GM12878 (cell line): ENCODE measurements at regions not wholly inside any gene's neighbourhood (a gene's known extent, or its start where the extent isn't known, plus 50 kb on each side); places are given as distances from the start of the nearest gene placed in this dataset.

ENCODE experiments used
- ATAC-seq: fragments of 200-7000 bp; cut with Tn5 transposase; 3 replicates; pipeline ENCODE4 v1.9.1; 2020; ENCODE audit warnings: mild to moderate bottlenecking, moderate library complexity
- BruUV-seq: library from RNA; stranded (reverse); fragments of 400-500 nt; replicated peaks from 2 replicates; lab custom pipeline; 2021; lab: Mats Ljungman, UMichigan
- CTCF ChIA-PET: fragments of 300-600 bp; sonication (Branson Sonifier 250); formaldehyde crosslinking; extraction: SDS; loops from one replicate; lab custom pipeline; 2021; ENCODE audit warnings: inconsistent platforms; lab: Yijun Ruan, JAX
- POLR2A ChIA-PET: fragments of 350-600 bp; formaldehyde crosslinking; extraction: SDS; loops from one replicate; lab custom pipeline; 2021; ENCODE audit warnings: inconsistent platforms; lab: Charles Lee
- RAD21 ChIA-PET: fragments of 300-600 bp; sonication (Branson Sonifier 250); formaldehyde crosslinking; loops from one replicate; lab custom pipeline; 2023; ENCODE audit warnings: antibody characterized with exemption; ENCODE audit not compliant: unreplicated experiment; lab: Charles Lee
- SMC1A ChIA-PET: fragments of 300-600 bp; sonication (Branson Sonifier 250); formaldehyde crosslinking; loops from one replicate; lab custom pipeline; 2023; ENCODE audit not compliant: unreplicated experiment, uncharacterized antibody; lab: Charles Lee
- DNase-seq: peaks from one replicate; pipeline ENCODE4 v3.0.0-alpha.2; 2011; ENCODE audit warnings: low read depth, low spot score
- FAIRE-seq: peaks from 3 replicates; lab custom pipeline; 2011; peaks lifted over from hg19 to GRCh38; lab: Jason Lieb, UNC
- H2AFZ ChIP-seq: 2 replicates; pipeline ENCODE4 v1.6.0; 2011; ENCODE audit warnings: low read depth, low read length, control low read depth; ENCODE audit not compliant: control insufficient read depth
- H3K27ac ChIP-seq: 2 replicates; pipeline ENCODE4 v1.5.1; 2011; ENCODE audit warnings: control low read depth; ENCODE audit not compliant: control insufficient read depth, insufficient read depth
- H3K27me3 ChIP-seq, 2 experiments: replicated peaks in 1 of 2; 2 replicates each; pipeline versions ENCODE4 v1.6.0 to v1.6.1; 2011; ENCODE audit warnings: low read length in 1 of 2; ENCODE audit not compliant: control insufficient read depth in 2 of 2, insufficient read depth in 2 of 2
- H3K36me3 ChIP-seq, 2 experiments: 2 replicates each; pipeline ENCODE4 v1.5.1; 2011; ENCODE audit warnings: low read length in 1 of 2; ENCODE audit not compliant: control insufficient read depth in 2 of 2, insufficient read depth in 2 of 2
- H3K4me1 ChIP-seq: 2 replicates; pipeline ENCODE4 v1.6.1; 2011; ENCODE audit warnings: mild to moderate bottlenecking, low read length, moderate library complexity, mixed read lengths; ENCODE audit not compliant: control insufficient read depth, insufficient read depth
- H3K4me2 ChIP-seq: 2 replicates; pipeline ENCODE4 v1.6.0; 2011; ENCODE audit warnings: control low read depth; ENCODE audit not compliant: control insufficient read depth, insufficient read depth
- H3K4me3 ChIP-seq: fragments of 200-600 bp; sonication (generic); 2 replicates; pipeline ENCODE4 v1.5.1; 2016
- H3K79me2 ChIP-seq: 2 replicates; pipeline ENCODE4 v1.6.0; 2011; ENCODE audit warnings: low read length; ENCODE audit not compliant: control insufficient read depth, insufficient read depth
- H3K9ac ChIP-seq: 2 replicates; pipeline ENCODE4 v1.8.0; 2011; ENCODE audit warnings: low read length, control low read depth, mixed read lengths; ENCODE audit not compliant: control insufficient read depth, insufficient read depth
- H3K9me3 ChIP-seq: replicated peaks from 3 replicates; pipeline ENCODE4 v1.5.1; 2011; ENCODE audit warnings: mild to moderate bottlenecking, low read length; ENCODE audit not compliant: control insufficient read depth, insufficient read depth
- H4K20me1 ChIP-seq: 2 replicates; pipeline ENCODE4 v1.6.0; 2011; ENCODE audit not compliant: control insufficient read depth, insufficient read depth
- POU2F2 ChIP-seq: IDR thresholded peaks from 3 replicates; pipeline ENCODE4 v1.6.1; 2011; ENCODE audit warnings: low read depth, mild to moderate bottlenecking, low read length, borderline replicate concordance
- SP1 ChIP-seq: IDR thresholded peaks from one replicate; pipeline ENCODE4 v1.6.1; 2011; ENCODE audit warnings: low read depth, low read length
- ZNF217 ChIP-seq: fragments of 450-650 bp; IDR thresholded peaks from 2 replicates; pipeline ENCODE4 v1.6.1; 2017; ENCODE audit warnings: antibody characterized with exemption, mild to moderate bottlenecking
- ZNF274 ChIP-seq: IDR thresholded peaks from one replicate; pipeline ENCODE4 v1.8.0; 2011; ENCODE audit not compliant: insufficient read length, insufficient read depth
- WGBS: methylation state at CpG from one replicate; pipeline ENCODE4 v1.1.6; 2016; ENCODE audit warnings: low lambda C conversion rate; ENCODE audit not compliant: insufficient replicate concordance, insufficient coverage; ENCODE audit errors: missing lambda C conversion rate; 5-methylcytosine and 5-hydroxymethylcytosine counted together
- in situ Hi-C: fragments of 300-500 bp; cut with MboI; formaldehyde crosslinking; loops from 9 replicates; pipeline ENCODE4 v1.14.3; 2018; ENCODE audit warnings: mixed read lengths
- intact Hi-C: fragments of 100-400 bp; cut with micrococcal nuclease; formaldehyde crosslinking; loops from one replicate; pipeline ENCODE4 v1.14.2; 2022; ENCODE audit not compliant: unreplicated experiment
- TF ChIP-seq, protein P1 (sequence below): IDR thresholded peaks from 2 replicates; pipeline ENCODE4 v1.6.1; 2011; ENCODE audit warnings: borderline replicate concordance, low read depth, mild to moderate bottlenecking, moderate library complexity, low read length; ENCODE audit not compliant: insufficient read depth, poor library complexity, severe bottlenecking
- TF ChIP-seq, protein P2 (sequence below): fragments of 450-650 bp; IDR thresholded peaks from 2 replicates; pipeline ENCODE4 v1.6.1; 2014; ENCODE audit warnings: mild to moderate bottlenecking

GRCh38 chr3:164080208-164080607 is 998.1 kb downstream of the SI start (continued):
- TF ChIP-seq, protein P1, sequence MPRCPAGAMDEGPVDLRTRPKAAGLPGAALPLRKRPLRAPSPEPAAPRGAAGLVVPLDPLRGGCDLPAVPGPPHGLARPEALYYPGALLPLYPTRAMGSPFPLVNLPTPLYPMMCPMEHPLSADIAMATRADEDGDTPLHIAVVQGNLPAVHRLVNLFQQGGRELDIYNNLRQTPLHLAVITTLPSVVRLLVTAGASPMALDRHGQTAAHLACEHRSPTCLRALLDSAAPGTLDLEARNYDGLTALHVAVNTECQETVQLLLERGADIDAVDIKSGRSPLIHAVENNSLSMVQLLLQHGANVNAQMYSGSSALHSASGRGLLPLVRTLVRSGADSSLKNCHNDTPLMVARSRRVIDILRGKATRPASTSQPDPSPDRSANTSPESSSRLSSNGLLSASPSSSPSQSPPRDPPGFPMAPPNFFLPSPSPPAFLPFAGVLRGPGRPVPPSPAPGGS = no peak
- no peak for TF ChIP-seq ZNF274
- TF ChIP-seq, protein P2, sequence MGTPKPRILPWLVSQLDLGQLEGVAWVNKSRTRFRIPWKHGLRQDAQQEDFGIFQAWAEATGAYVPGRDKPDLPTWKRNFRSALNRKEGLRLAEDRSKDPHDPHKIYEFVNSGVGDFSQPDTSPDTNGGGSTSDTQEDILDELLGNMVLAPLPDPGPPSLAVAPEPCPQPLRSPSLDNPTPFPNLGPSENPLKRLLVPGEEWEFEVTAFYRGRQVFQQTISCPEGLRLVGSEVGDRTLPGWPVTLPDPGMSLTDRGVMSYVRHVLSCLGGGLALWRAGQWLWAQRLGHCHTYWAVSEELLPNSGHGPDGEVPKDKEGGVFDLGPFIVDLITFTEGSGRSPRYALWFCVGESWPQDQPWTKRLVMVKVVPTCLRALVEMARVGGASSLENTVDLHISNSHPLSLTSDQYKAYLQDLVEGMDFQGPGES = no peak
- TF ChIP-seq, all 136 proteins: peak for 0

DNA sequence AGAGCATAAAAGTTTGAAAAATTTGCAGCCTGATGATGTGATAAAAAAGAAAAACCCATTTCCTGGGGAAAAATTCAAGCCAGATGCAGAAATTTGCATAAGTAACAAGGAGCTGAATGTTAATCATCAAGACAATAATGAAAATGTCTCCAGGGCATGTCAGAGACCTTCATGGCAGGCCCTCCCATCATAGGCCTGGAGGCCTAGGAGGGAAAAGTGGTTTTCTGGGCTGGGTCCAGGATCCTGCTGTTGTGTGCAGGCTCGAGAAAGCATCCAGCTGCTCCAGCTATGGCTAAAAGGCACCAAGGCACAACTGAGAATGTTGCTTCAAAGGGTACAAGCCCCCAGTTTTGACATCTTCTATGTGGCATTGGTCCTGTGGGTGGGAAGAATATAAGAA is 1014.0 kb downstream of the SI start:
- Histone ChIP-seq H3K9me3 (no peaks in the 10 kb centered on the region), H3K4me1 (no peaks in the 10 kb centered on the region), H3K36me3 (no peaks in the 10 kb centered on the region), H2AFZ (no peak overlapping the region), H3K27ac (no peak overlapping the region), H3K27me3 (no peaks in the 10 kb centered on the region), H3K9ac (no peak overlapping the region), H4K20me1 (no peaks in the 10 kb centered on the region), H3K4me3 (no peak overlapping the region), H3K4me2 (no peak overlapping the region), H3K79me2 (no peaks in the 10 kb centered on the region)
- in situ Hi-C loops = no loop called here
- ChIA-PET SMC1A (no interaction called here), POLR2A (no interaction called here), CTCF (no interaction called here), RAD21 (no interaction called here)
- TF ChIP-seq POU2F2 = no peak
- no peak for TF ChIP-seq SP1
- TF ChIP-seq ZNF217 = no peak
- intact Hi-C loops = no loop called here
- ATAC-seq (no peak), FAIRE-seq (no peak), DNase-seq (no peak)
- BruUV-seq = no TSS peak
- WGBS = 0% methylated on average over 1 of the region's 1 CpG
